VCaP (cell line): ENCODE measurements at regions not wholly inside any gene's neighbourhood (a gene's known extent, or its start where the extent isn't known, plus 50 kb on each side); places are given as distances from the start of the nearest gene placed in this dataset.
A peak's percentile ranks its signal among the peaks of the same experiment; 100 is the strongest.
"Not testable (repeated sequence)": the region's sequence is repeated elsewhere in the genome, so short reads cannot be mapped to it uniquely, and the experiment has no call there.

ENCODE experiments used
- H3K27ac ChIP-seq: fragments of 450-650 bp; 2 replicates; pipeline ENCODE4 v1.5.1; 2017
- CTCF ChIP-seq: fragments of 450-650 bp; conservative IDR thresholded peaks from 2 replicates; pipeline ENCODE4 v1.5.1; 2017; ENCODE audit warnings: mild to moderate bottlenecking, moderate library complexity

GRCh38 chrX:3815896-3816664 is 102.6 kb upstream of the PRKX start:
- peak overlapping the region; percentile 93 for H3K27ac ChIP-seq
- no peak for TF ChIP-seq CTCF

GRCh38 chrX:3811331-3812311 is 98.2 kb upstream of the PRKX start:
- peak; percentile 72 for TF ChIP-seq CTCF
- H3K27ac ChIP-seq, result no peak overlapping the region

- no peak overlapping the region for H3K27ac ChIP-seq
- no peak for TF ChIP-seq CTCF
Measured at GRCh38 chrX:3807906-3808305, 94.5 kb upstream of the PRKX start.

GRCh38 chrX:3806630-3807029 is 93.2 kb upstream of the PRKX start:
- TF ChIP-seq CTCF, result no peak

GRCh38 chrX:3803713-3804112 is 90.3 kb upstream of the PRKX start:
- TF ChIP-seq CTCF, result no peak
- H3K27ac ChIP-seq, result no peak overlapping the region

More at GRCh38 chrX:3806630-3807029, 93.2 kb upstream of the PRKX start:
- no peak overlapping the region for H3K27ac ChIP-seq

GRCh38 chrX:3803305-3803704 is 89.9 kb upstream of the PRKX start:
- no peak for TF ChIP-seq CTCF
- no peak overlapping the region for H3K27ac ChIP-seq

GRCh38 chrX:3795411-3795810 is 82.0 kb upstream of the PRKX start:
- not testable (repeated sequence) for H3K27ac ChIP-seq
